ENCODE measurements at regions not wholly inside any gene's neighbourhood (a gene's known extent, or its start where the extent isn't known, plus 50 kb on each side); places are given as distances from the start of the nearest gene placed in this dataset.
"Not testable (repeated sequence)": the region's sequence is repeated elsewhere in the genome, so short reads cannot be mapped to it uniquely, and the experiment has no call there.

GRCh38 chr9:27659001-27659400 is 85.7 kb upstream of the C9orf72 start:
- peaks cover 1% of the 10 kb centered on the region for H3K27me3 Mint-ChIP-seq (ENCODE audit: low read depth)
- no peak overlapping the region for H3K4me3 Mint-ChIP-seq
- DNase-seq, result no peak
- no peak for ATAC-seq
- H3K36me3 Mint-ChIP-seq (ENCODE audit: insufficient read depth), result no peaks in the 10 kb centered on the region
- H3K9me3 Mint-ChIP-seq, result no peaks in the 10 kb centered on the region
- no peaks in the 10 kb centered on the region for H3K4me1 Mint-ChIP-seq (ENCODE audit: low read depth)

- no peak for DNase-seq
- no peak overlapping the region for H3K4me3 Mint-ChIP-seq
- peaks cover 4% of the 10 kb centered on the region for H3K27me3 Mint-ChIP-seq (ENCODE audit: low read depth)
- no peaks in the 10 kb centered on the region for H3K4me1 Mint-ChIP-seq (ENCODE audit: low read depth)
- ATAC-seq, result no peak
- H3K36me3 Mint-ChIP-seq (ENCODE audit: insufficient read depth), result no peaks in the 10 kb centered on the region
- no peaks in the 10 kb centered on the region for H3K9me3 Mint-ChIP-seq
Observed at GRCh38 chr9:27659571-27659970, 86.3 kb upstream of the C9orf72 start.

GRCh38 chr9:27660148-27660547 is 86.9 kb upstream of the C9orf72 start:
- H3K27me3 Mint-ChIP-seq (ENCODE audit: low read depth), result peaks cover 4% of the 10 kb centered on the region
- no peaks in the 10 kb centered on the region for H3K9me3 Mint-ChIP-seq
- H3K4me3 Mint-ChIP-seq, result no peak overlapping the region
- ATAC-seq (no peak), DNase-seq (no peak)
- H3K36me3 Mint-ChIP-seq (ENCODE audit: insufficient read depth), result no peaks in the 10 kb centered on the region
- H3K4me1 Mint-ChIP-seq (ENCODE audit: low read depth), result no peaks in the 10 kb centered on the region

- Mint-ChIP-seq H3K9me3 (no peaks in the 10 kb centered on the region), H3K36me3 (ENCODE audit: insufficient read depth) (no peaks in the 10 kb centered on the region), H3K4me3 (no peak overlapping the region), H3K27me3 (ENCODE audit: low read depth) (peaks cover 4% of the 10 kb centered on the region), H3K4me1 (ENCODE audit: low read depth) (no peaks in the 10 kb centered on the region)
- DNase-seq (no peak), ATAC-seq (no peak)
Observed at GRCh38 chr9:27663526-27663925, 90.2 kb upstream of the C9orf72 start.

- Mint-ChIP-seq H3K36me3 (ENCODE audit: insufficient read depth) (no peaks in the 10 kb centered on the region), H3K9me3 (no peaks in the 10 kb centered on the region), H3K4me1 (ENCODE audit: low read depth) (no peaks in the 10 kb centered on the region), H3K27me3 (ENCODE audit: low read depth) (peaks cover 4% of the 10 kb centered on the region), H3K4me3 (no peak overlapping the region)
- DNase-seq (no peak), ATAC-seq (no peak)
Observed at GRCh38 chr9:27664121-27664779, 91.0 kb upstream of the C9orf72 start.

- Mint-ChIP-seq H3K27me3 (ENCODE audit: low read depth) (peaks cover 4% of the 10 kb centered on the region), H3K4me1 (ENCODE audit: low read depth) (no peaks in the 10 kb centered on the region), H3K9me3 (no peaks in the 10 kb centered on the region), H3K4me3 (no peak overlapping the region), H3K36me3 (ENCODE audit: insufficient read depth) (no peaks in the 10 kb centered on the region)
- DNase-seq, result no peak
- ATAC-seq, result no peak
Observed at GRCh38 chr9:27665136-27665535, 91.9 kb upstream of the C9orf72 start.

- H3K9me3 Mint-ChIP-seq, result no peaks in the 10 kb centered on the region
- no peak overlapping the region for H3K4me3 Mint-ChIP-seq
- H3K4me1 Mint-ChIP-seq (ENCODE audit: low read depth), result no peaks in the 10 kb centered on the region
- no peak for DNase-seq
- no peaks in the 10 kb centered on the region for H3K36me3 Mint-ChIP-seq (ENCODE audit: insufficient read depth)
- H3K27me3 Mint-ChIP-seq (ENCODE audit: low read depth), result peaks cover 4% of the 10 kb centered on the region
- ATAC-seq, result no peak
Observed at GRCh38 chr9:27668280-27668679, 95.0 kb upstream of the C9orf72 start.

GRCh38 chr9:27671636-27672035 is 98.4 kb upstream of the C9orf72 start:
- no peaks in the 10 kb centered on the region for H3K9me3 Mint-ChIP-seq
- no peak overlapping the region for H3K4me3 Mint-ChIP-seq
- H3K27me3 Mint-ChIP-seq (ENCODE audit: low read depth), result no peaks in the 10 kb centered on the region
- DNase-seq (no peak), ATAC-seq (no peak)
- no peaks in the 10 kb centered on the region for H3K4me1 Mint-ChIP-seq (ENCODE audit: low read depth)
- H3K36me3 Mint-ChIP-seq (ENCODE audit: insufficient read depth), result no peaks in the 10 kb centered on the region

GRCh38 chr9:27672718-27673117 is 99.4 kb upstream of the C9orf72 start:
- Mint-ChIP-seq H3K9me3 (no peaks in the 10 kb centered on the region), H3K27me3 (ENCODE audit: low read depth) (no peaks in the 10 kb centered on the region), H3K36me3 (ENCODE audit: insufficient read depth) (no peaks in the 10 kb centered on the region), H3K4me3 (no peak overlapping the region), H3K4me1 (ENCODE audit: low read depth) (no peaks in the 10 kb centered on the region)
- no peak for DNase-seq
- no peak for ATAC-seq

GRCh38 chr9:27673641-27674040 is 100.4 kb upstream of the C9orf72 start:
- ATAC-seq (no peak), DNase-seq (no peak)
- Mint-ChIP-seq H3K4me1 (ENCODE audit: low read depth) (no peaks in the 10 kb centered on the region), H3K36me3 (ENCODE audit: insufficient read depth) (no peaks in the 10 kb centered on the region), H3K9me3 (no peaks in the 10 kb centered on the region), H3K4me3 (no peak overlapping the region), H3K27me3 (ENCODE audit: low read depth) (no peaks in the 10 kb centered on the region)

- Mint-ChIP-seq H3K4me1 (ENCODE audit: low read depth) (no peaks in the 10 kb centered on the region), H3K36me3 (ENCODE audit: insufficient read depth) (no peaks in the 10 kb centered on the region), H3K27me3 (ENCODE audit: low read depth) (no peaks in the 10 kb centered on the region), H3K4me3 (no peak overlapping the region), H3K9me3 (no peaks in the 10 kb centered on the region)
- DNase-seq, result no peak
- no peak for ATAC-seq
Observed at GRCh38 chr9:27675354-27675753, 102.1 kb upstream of the C9orf72 start.

GRCh38 chr9:27676827-27677226 is 103.5 kb upstream of the C9orf72 start:
- Mint-ChIP-seq H3K36me3 (ENCODE audit: insufficient read depth) (no peaks in the 10 kb centered on the region), H3K4me3 (no peak overlapping the region)
- ATAC-seq, result no peak

GRCh38 chr9:27679338-27679737 is 106.1 kb upstream of the C9orf72 start:
- H3K4me3 Mint-ChIP-seq, result no peak overlapping the region
- H3K27me3 Mint-ChIP-seq (ENCODE audit: low read depth), result peaks cover 3% of the 10 kb centered on the region
- DNase-seq, result no peak
- no peaks in the 10 kb centered on the region for H3K9me3 Mint-ChIP-seq
- no peaks in the 10 kb centered on the region for H3K4me1 Mint-ChIP-seq (ENCODE audit: low read depth)
- no peak for ATAC-seq
- H3K36me3 Mint-ChIP-seq (ENCODE audit: insufficient read depth), result no peaks in the 10 kb centered on the region

More at GRCh38 chr9:27676827-27677226, 103.5 kb upstream of the C9orf72 start:
- no peaks in the 10 kb centered on the region for H3K4me1 Mint-ChIP-seq (ENCODE audit: low read depth)
- no peak for DNase-seq
- no peaks in the 10 kb centered on the region for H3K27me3 Mint-ChIP-seq (ENCODE audit: low read depth)
- H3K9me3 Mint-ChIP-seq, result no peaks in the 10 kb centered on the region

- ATAC-seq (no peak), DNase-seq (no peak)
- no peaks in the 10 kb centered on the region for H3K36me3 Mint-ChIP-seq (ENCODE audit: insufficient read depth)
- no peaks in the 10 kb centered on the region for H3K9me3 Mint-ChIP-seq
- no peak overlapping the region for H3K4me3 Mint-ChIP-seq
- H3K27me3 Mint-ChIP-seq (ENCODE audit: low read depth), result peaks cover 4% of the 10 kb centered on the region
- H3K4me1 Mint-ChIP-seq (ENCODE audit: low read depth), result no peaks in the 10 kb centered on the region
Observed at GRCh38 chr9:27683181-27683580, 109.9 kb upstream of the C9orf72 start.

GRCh38 chr9:27688954-27689353 is 115.7 kb upstream of the C9orf72 start:
- no peaks in the 10 kb centered on the region for H3K36me3 Mint-ChIP-seq (ENCODE audit: insufficient read depth)
- H3K9me3 Mint-ChIP-seq, result no peaks in the 10 kb centered on the region
- ATAC-seq (no peak), DNase-seq (no peak)
- H3K27me3 Mint-ChIP-seq (ENCODE audit: low read depth), result peaks cover 8% of the 10 kb centered on the region
- H3K4me3 Mint-ChIP-seq, result no peak overlapping the region
- no peaks in the 10 kb centered on the region for H3K4me1 Mint-ChIP-seq (ENCODE audit: low read depth)

- DNase-seq; ATAC-seq; H3K4me1 Mint-ChIP-seq (ENCODE audit: low read depth): not testable (repeated sequence)
Observed at GRCh38 chr9:27690816-27691215, 117.5 kb upstream of the C9orf72 start.

More at GRCh38 chr9:27690816-27691215, 117.5 kb upstream of the C9orf72 start:
- not testable (repeated sequence) for H3K27me3 Mint-ChIP-seq (ENCODE audit: low read depth); H3K9me3 Mint-ChIP-seq; H3K4me3 Mint-ChIP-seq; H3K36me3 Mint-ChIP-seq (ENCODE audit: insufficient read depth)

Measured in activated T-cell treated with anti-CD3 and anti-CD28 coated beads, Interleukin-2, amount 50 U/mL, for 4 hours (primary cell).